ENCODE measurements at regions not wholly inside any gene's neighbourhood (a gene's known extent, or its start where the extent isn't known, plus 50 kb on each side); places are given as distances from the start of the nearest gene placed in this dataset.

DNA sequence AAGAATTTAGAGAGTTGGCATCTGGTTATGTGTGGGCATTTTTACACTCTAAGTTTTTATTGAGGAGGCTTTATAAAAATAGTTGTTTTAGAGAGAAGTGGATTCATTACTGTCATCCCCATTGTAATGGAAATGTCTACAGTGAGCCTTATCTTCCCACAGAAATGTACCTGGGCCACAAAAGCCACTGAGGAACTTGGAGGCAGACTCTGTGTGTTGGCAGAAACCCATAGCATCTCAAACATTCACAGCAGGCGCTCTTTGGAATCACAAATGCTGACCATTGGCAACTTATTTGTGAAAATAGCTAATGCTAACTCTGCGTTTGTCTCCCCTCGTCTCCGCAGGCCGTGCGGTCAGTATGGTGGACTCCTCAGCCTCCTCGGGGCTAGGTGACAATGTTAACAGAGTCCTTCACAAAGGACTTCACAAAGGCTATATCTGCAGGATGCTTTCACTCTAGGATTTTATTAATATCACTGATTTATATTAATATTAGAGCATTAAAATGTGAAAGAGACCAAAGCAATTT is 689.1 kb upstream of the POU3F3 start:
- Histone ChIP-seq H3K4me1 (replicated peaks in 1 of 2) (no peaks in the 10 kb centered on the region), H3K27me3 (peaks cover 4% of the 10 kb centered on the region), H3K27ac (no peak overlapping the region), H3K36me3 (replicated peaks in 1 of 2) (no peaks in the 10 kb centered on the region), H3K9me3 (replicated peaks in 1 of 3) (no peaks in the 10 kb centered on the region), H3K4me3 (no peak overlapping the region)
- no peak for DNase-seq
- intact Hi-C loops (cut with DNase I) = no loop called here
- WGBS, 4 donors = 82 to 85% (median 84%) methylated on average over 7 of the region's 7 CpGs
- no peak for TF ChIP-seq POLR2A (IDR thresholded peaks at IDR 0.05)
- TF ChIP-seq, protein P1, sequence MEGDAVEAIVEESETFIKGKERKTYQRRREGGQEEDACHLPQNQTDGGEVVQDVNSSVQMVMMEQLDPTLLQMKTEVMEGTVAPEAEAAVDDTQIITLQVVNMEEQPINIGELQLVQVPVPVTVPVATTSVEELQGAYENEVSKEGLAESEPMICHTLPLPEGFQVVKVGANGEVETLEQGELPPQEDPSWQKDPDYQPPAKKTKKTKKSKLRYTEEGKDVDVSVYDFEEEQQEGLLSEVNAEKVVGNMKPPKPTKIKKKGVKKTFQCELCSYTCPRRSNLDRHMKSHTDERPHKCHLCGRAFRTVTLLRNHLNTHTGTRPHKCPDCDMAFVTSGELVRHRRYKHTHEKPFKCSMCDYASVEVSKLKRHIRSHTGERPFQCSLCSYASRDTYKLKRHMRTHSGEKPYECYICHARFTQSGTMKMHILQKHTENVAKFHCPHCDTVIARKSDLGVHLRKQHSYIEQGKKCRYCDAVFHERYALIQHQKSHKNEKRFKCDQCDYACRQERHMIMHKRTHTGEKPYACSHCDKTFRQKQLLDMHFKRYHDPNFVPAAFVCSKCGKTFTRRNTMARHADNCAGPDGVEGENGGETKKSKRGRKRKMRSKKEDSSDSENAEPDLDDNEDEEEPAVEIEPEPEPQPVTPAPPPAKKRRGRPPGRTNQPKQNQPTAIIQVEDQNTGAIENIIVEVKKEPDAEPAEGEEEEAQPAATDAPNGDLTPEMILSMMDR (IDR thresholded peaks at IDR 0.05) = no peak

DNA sequence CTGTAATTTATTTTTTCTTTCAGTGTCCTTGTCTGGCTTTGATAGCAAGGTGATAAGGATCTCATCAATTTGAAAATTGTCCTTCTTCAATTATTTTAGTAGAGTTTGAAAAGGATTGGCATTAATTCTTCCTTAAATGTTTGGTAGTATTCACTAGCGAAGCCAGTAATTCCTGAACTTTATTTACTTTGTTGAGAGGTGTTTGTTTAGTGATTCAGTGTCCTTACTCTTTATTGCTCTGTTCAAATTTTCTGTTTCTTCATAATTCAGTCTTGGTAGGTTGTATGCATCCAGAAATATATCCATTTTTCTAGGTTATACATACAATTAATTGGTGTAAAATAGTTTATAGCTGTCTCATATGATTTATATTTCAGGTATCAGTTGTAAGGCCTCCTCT is 676.7 kb upstream of the POU3F3 start:
- Histone ChIP-seq H3K9me3 (replicated peaks in 1 of 3) (no peaks in the 10 kb centered on the region), H3K4me1 (replicated peaks in 1 of 2) (no peaks in the 10 kb centered on the region), H3K36me3 (replicated peaks in 1 of 2) (no peaks in the 10 kb centered on the region), H3K27me3 (no peaks in the 10 kb centered on the region), H3K27ac (no peak overlapping the region), H3K4me3 (no peak overlapping the region)
- 71 to 100% (median 84%) methylated on average over 1 of the region's 1 CpG for WGBS, 4 donors
- intact Hi-C loops (cut with DNase I) = no loop called here
- TF ChIP-seq POLR2A (IDR thresholded peaks at IDR 0.05) = no peak
- TF ChIP-seq, protein P1 (IDR thresholded peaks at IDR 0.05) = no peak
- DNase-seq = no peak

DNA sequence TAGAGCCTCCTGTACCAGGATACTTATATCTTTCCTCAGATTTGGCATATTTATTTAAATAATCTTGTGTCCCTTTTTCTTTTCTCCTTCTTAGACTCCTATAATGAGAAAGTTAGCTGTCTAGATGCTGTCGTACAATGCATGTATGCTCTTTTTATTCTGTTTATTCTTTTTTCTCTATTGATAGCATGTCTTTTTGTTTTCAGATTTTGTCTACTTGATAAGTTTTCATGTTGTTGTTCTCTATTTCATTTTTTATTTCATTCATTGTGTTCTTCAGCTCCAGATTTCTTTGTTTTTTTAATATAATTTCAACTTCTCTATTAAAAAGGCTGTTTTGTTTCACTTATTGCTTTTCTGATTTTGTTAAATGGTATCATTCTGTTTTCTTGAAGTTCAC is 674.3 kb upstream of the POU3F3 start:
- intact Hi-C loops (cut with DNase I) = no loop called here
- H3K27ac ChIP-seq = no peak overlapping the region
- H3K9me3 ChIP-seq (replicated peaks in 1 of 3) = no peaks in the 10 kb centered on the region
- H3K4me1 ChIP-seq (replicated peaks in 1 of 2) = no peaks in the 10 kb centered on the region
- 71 to 88% (median 87%) methylated on average over 1 of the region's 1 CpG for WGBS, 4 donors
- no peak for DNase-seq
- no peaks in the 10 kb centered on the region for H3K27me3 ChIP-seq
- TF ChIP-seq POLR2A (IDR thresholded peaks at IDR 0.05) = no peak
- TF ChIP-seq, protein P1 (IDR thresholded peaks at IDR 0.05) = no peak
- H3K4me3 ChIP-seq = no peak overlapping the region
- no peaks in the 10 kb centered on the region for H3K36me3 ChIP-seq (replicated peaks in 1 of 2)

DNA sequence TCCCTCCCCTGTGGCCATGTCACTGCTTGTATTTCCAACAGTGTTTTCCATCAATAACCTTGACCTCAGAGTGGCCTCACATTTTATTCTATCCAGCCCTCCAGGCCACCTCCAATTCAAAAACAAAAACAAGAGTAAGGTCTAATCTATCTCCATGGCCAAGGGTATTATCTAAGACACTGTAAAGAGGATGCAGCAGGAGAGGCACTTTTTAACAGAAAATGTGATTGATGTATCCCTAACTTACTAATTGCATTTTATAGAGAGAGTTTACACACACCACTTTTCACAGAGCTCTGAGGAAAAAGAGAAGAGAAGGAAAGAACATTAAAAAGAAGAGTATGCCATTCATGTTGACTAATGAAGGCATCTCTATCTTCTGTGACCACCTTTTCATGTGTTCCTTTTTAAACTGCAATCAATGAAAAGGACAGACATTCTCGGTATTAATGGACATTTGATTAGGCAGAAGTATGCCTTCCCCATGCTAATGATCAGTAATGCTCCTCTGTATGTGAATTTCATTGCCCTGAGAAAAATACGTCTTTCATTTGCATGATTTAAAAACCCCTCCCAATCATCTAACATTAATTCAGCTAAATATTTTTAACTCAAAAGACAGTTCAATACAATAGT is 653.3 kb upstream of the POU3F3 start:
- no peak for TF ChIP-seq POLR2A (IDR thresholded peaks at IDR 0.05)
- TF ChIP-seq, protein P1 (IDR thresholded peaks at IDR 0.05) = no peak
- no peaks in the 10 kb centered on the region for H3K36me3 ChIP-seq (replicated peaks in 1 of 2)
- H3K4me1 ChIP-seq (replicated peaks in 1 of 2) = no peaks in the 10 kb centered on the region
- no peak overlapping the region for H3K4me3 ChIP-seq
- no peak overlapping the region for H3K27ac ChIP-seq
- no peaks in the 10 kb centered on the region for H3K27me3 ChIP-seq
- H3K9me3 ChIP-seq (replicated peaks in 1 of 3) = no peaks in the 10 kb centered on the region
- WGBS, 4 donors = 66 to 79% (median 71%) methylated on average over 2 of the region's 2 CpGs
- no peak for DNase-seq
- intact Hi-C loops (cut with DNase I) = no loop called here
